ENCODE measurements at regions not wholly inside any gene's neighbourhood (a gene's known extent, or its start where the extent isn't known, plus 50 kb on each side); places are given as distances from the start of the nearest gene placed in this dataset.
"Not testable (repeated sequence)": the region's sequence is repeated elsewhere in the genome, so short reads cannot be mapped to it uniquely, and the experiment has no call there.

GRCh38 chrX:111041018-111041462 lies 55.0 kb upstream of the PAK3 start:
- TF ChIP-seq, protein P1, sequence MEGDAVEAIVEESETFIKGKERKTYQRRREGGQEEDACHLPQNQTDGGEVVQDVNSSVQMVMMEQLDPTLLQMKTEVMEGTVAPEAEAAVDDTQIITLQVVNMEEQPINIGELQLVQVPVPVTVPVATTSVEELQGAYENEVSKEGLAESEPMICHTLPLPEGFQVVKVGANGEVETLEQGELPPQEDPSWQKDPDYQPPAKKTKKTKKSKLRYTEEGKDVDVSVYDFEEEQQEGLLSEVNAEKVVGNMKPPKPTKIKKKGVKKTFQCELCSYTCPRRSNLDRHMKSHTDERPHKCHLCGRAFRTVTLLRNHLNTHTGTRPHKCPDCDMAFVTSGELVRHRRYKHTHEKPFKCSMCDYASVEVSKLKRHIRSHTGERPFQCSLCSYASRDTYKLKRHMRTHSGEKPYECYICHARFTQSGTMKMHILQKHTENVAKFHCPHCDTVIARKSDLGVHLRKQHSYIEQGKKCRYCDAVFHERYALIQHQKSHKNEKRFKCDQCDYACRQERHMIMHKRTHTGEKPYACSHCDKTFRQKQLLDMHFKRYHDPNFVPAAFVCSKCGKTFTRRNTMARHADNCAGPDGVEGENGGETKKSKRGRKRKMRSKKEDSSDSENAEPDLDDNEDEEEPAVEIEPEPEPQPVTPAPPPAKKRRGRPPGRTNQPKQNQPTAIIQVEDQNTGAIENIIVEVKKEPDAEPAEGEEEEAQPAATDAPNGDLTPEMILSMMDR (IDR thresholded peaks at IDR 0.05), result no peak
- no peak for ATAC-seq (ENCODE audit: low FRiP score)
- no peak for DNase-seq (ENCODE audit: low spot score)

GRCh38 chrX:111040377-111041017 lies 55.5 kb upstream of the PAK3 start:
- DNase-seq (ENCODE audit: low spot score), result no peak
- no peak for ATAC-seq (ENCODE audit: low FRiP score)
- TF ChIP-seq, protein P1 (IDR thresholded peaks at IDR 0.05), result no peak

GRCh38 chrX:111039606-111040005 lies 56.4 kb upstream of the PAK3 start:
- DNase-seq (ENCODE audit: low spot score), result no peak
- TF ChIP-seq, protein P1 (IDR thresholded peaks at IDR 0.05), result no peak
- ATAC-seq (ENCODE audit: low FRiP score), result no peak

- DNase-seq (ENCODE audit: low spot score), result no peak
- TF ChIP-seq, protein P1 (IDR thresholded peaks at IDR 0.05), result no peak
- ATAC-seq (ENCODE audit: low FRiP score), result no peak
Measured at GRCh38 chrX:111035991-111036390, 60.0 kb upstream of the PAK3 start.

DNA sequence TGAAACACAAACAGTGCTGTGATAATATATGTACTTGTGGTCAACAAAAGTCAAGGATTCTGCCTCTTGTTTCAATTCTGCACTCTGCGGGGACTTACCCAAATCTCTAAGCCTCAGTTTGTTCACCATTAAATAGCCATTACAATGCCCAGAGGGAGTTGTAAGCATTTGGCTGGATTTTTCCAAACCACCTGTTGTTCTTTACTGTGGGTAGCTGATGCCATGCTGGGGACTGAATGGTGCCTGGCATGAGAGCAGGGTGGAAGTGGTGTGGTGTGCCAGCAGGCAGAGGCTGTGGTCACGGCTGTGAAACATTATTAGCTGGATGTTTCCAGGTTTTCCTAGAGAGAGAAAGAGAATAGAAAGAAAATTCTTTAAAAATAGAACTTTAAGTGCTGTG lies 60.7 kb upstream of the PAK3 start:
- ATAC-seq (ENCODE audit: low FRiP score), result no peak
- TF ChIP-seq, protein P1 (IDR thresholded peaks at IDR 0.05), result no peak
- DNase-seq (ENCODE audit: low spot score), result no peak

- ATAC-seq (ENCODE audit: low FRiP score), result not testable (repeated sequence)
Measured at GRCh38 chrX:111022998-111023397, 73.0 kb upstream of the PAK3 start.

GRCh38 chrX:111020283-111020682 lies 75.7 kb upstream of the PAK3 start:
- ATAC-seq (ENCODE audit: low FRiP score) (no peak), DNase-seq (ENCODE audit: low spot score) (no peak)
- TF ChIP-seq, protein P1 (IDR thresholded peaks at IDR 0.05), result no peak

More at GRCh38 chrX:111022998-111023397, 73.0 kb upstream of the PAK3 start:
- DNase-seq (ENCODE audit: low spot score), result not testable (repeated sequence)

All from omental fat pad (tissue), 3 donors.